ENCODE measurements at regions not wholly inside any gene's neighbourhood (a gene's known extent, or its start where the extent isn't known, plus 50 kb on each side); places are given as distances from the start of the nearest gene placed in this dataset.

DNA sequence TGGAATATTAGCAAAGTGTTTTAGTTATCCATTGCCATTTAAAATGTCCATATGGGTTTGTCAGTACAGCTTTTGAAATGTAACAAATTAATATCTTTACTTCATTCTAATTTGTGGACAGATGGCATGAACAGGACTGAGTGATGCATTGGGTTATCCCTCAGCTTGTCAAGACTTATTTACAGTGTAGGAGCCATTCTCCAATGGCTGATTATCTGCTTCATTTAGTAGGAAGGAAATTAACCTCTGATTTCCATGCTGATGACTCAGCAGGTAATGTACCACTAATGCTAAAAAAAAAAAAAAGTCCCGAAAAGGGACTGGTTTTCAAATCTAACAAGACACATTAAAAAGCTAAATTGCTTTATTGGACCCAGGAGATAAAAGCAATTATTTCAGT, 1149.0 kb upstream of the USP15 start:
- H3K36me3 ChIP-seq: no peaks in the 10 kb centered on the region
- TF ChIP-seq EP300 (IDR thresholded peaks at IDR 0.05) (no peak), POLR2A (IDR thresholded peaks at IDR 0.05) (no peak), CTCF (IDR thresholded peaks at IDR 0.05) (no peak)
- no peak overlapping the region for H3K4me3 ChIP-seq
- DNase-seq (ENCODE audit: low spot score in 2 of 2): no peak
- H3K9me3 ChIP-seq: no peaks in the 10 kb centered on the region
- no peak overlapping the region for H3K27ac ChIP-seq
- no peaks in the 10 kb centered on the region for H3K27me3 ChIP-seq
- WGBS, 2 donors: 74 to 89% methylated on average over 1 of the region's 1 CpG
- H3K4me1 ChIP-seq: no peaks in the 10 kb centered on the region

- no peak for DNase-seq (ENCODE audit: low spot score in 2 of 2)
These were observed 1122.4 kb upstream of the USP15 start for GRCh38 chr12:61137677-61138414.

GRCh38 chr12:61138415-61138759, 1121.8 kb upstream of the USP15 start:
- TF ChIP-seq CTCF (IDR thresholded peaks at IDR 0.05): no peak
- TF ChIP-seq POLR2A (IDR thresholded peaks at IDR 0.05): no peak
- TF ChIP-seq EP300 (IDR thresholded peaks at IDR 0.05): no peak
- Histone ChIP-seq H3K27me3 (no peaks in the 10 kb centered on the region), H3K4me3 (no peak overlapping the region), H3K4me1 (no peaks in the 10 kb centered on the region), H3K27ac (no peak overlapping the region), H3K36me3 (no peaks in the 10 kb centered on the region), H3K9me3 (peaks cover 0 to 10% (median 0%) of the 10 kb centered on the region in 4 donors)
- no peak for DNase-seq (ENCODE audit: low spot score in 2 of 2)

More at GRCh38 chr12:61137677-61138414, 1122.4 kb upstream of the USP15 start:
- H3K4me1 ChIP-seq: no peaks in the 10 kb centered on the region
- H3K27me3 ChIP-seq: no peaks in the 10 kb centered on the region
- H3K4me3 ChIP-seq: no peak overlapping the region
- peaks cover 0 to 10% (median 0%) of the 10 kb centered on the region in 4 donors for H3K9me3 ChIP-seq
- no peak overlapping the region for H3K27ac ChIP-seq
- TF ChIP-seq CTCF (IDR thresholded peaks at IDR 0.05): no peak
- TF ChIP-seq EP300 (IDR thresholded peaks at IDR 0.05): no peak
- TF ChIP-seq POLR2A (IDR thresholded peaks at IDR 0.05): no peak
- WGBS, 2 donors: 90 to 93% methylated on average over 3 of the region's 3 CpGs
- H3K36me3 ChIP-seq: no peaks in the 10 kb centered on the region

DNA sequence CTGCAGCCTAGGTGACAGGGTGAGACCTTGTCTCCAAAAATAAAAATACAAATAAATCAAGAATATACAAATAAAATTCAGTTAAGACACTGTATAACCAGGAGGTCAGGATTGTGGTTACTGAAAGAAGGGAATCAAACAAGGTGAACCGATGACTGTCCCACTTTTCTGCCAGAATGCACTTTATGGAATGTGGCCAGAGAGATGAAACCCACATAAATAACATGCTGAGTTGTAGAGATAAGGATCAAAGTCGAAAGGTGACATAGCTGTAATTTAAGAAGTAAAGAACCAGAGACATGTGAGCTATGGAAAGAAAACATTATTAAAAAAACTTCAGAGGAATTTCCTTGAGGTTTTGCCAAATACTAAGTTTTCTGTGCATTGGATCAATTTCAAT, 1098.2 kb upstream of the USP15 start:
- TF ChIP-seq EP300 (IDR thresholded peaks at IDR 0.05): no peak
- TF ChIP-seq CTCF (IDR thresholded peaks at IDR 0.05): no peak
- no peak for TF ChIP-seq POLR2A (IDR thresholded peaks at IDR 0.05)
- H3K27me3 ChIP-seq: no peaks in the 10 kb centered on the region
- no peaks in the 10 kb centered on the region for H3K4me1 ChIP-seq
- H3K36me3 ChIP-seq: no peaks in the 10 kb centered on the region
- H3K27ac ChIP-seq: no peak overlapping the region
- 83% methylated on average over 2 of the region's 2 CpGs for WGBS, 2 donors
- no peak overlapping the region for H3K4me3 ChIP-seq
- H3K9me3 ChIP-seq: peaks cover 0 to 8% (median 0%) of the 10 kb centered on the region in 4 donors
- DNase-seq (ENCODE audit: low spot score in 2 of 2): no peak

DNA sequence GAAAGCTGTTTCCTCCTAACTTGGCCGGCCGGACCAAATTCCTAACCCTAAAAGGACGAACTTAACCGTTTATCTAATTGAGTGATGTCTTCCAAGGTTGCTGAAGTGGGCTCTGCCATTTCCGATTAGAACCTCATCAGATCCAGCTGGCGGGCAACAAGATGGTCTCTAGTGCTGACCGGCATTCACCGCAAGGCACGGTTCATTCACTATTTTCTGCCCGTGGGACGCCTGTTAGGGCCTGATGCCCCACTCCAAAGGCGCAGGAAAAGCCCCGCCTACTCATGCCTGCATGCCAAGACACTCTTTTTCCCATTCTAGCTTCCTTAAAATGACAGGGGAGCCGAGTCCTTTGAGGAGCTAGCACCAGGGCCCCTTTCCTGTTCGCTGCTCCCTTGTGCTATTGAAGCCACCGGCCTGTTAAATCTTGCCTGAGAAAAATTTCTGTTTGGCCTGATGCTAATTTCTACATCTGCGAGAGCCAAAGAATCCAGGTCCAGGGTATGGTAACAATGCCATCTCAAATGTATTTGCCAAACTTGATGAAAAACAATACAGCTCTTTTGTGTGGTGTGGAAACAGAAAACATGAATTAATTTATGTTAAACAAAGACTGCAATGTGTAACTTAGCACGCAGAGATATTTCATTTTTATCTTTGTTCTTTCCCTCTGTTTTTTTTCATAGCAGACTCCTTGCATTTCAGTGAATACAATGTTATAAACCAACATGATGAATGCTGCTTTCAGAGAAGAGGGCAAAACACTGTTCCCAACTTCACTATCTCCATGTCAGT, 1071.2 kb upstream of the USP15 start:
- H3K4me3 ChIP-seq: no peak overlapping the region
- no peaks in the 10 kb centered on the region for H3K27me3 ChIP-seq
- H3K27ac ChIP-seq: no peak overlapping the region
- no peak for TF ChIP-seq CTCF (IDR thresholded peaks at IDR 0.05)
- H3K9me3 ChIP-seq: no peaks in the 10 kb centered on the region
- H3K4me1 ChIP-seq: no peaks in the 10 kb centered on the region
- H3K36me3 ChIP-seq: no peaks in the 10 kb centered on the region
- no peak for DNase-seq (ENCODE audit: low spot score in 2 of 2)
- 64 to 66% methylated on average over 18 of the region's 18 CpGs for WGBS, 2 donors
